NCI-H748 (cell line): ENCODE measurements at regions not wholly inside any gene's neighbourhood (a gene's known extent, or its start where the extent isn't known, plus 50 kb on each side); places are given as distances from the start of the nearest gene placed in this dataset.
A peak's percentile ranks its signal among the peaks of the same experiment; 100 is the strongest.
"Not testable (repeated sequence)": the region's sequence is repeated elsewhere in the genome, so short reads cannot be mapped to it uniquely, and the experiment has no call there.

Experiments
- DNase-seq: peaks from one replicate; lab custom pipeline; 2025; ENCODE audit not compliant: unreplicated experiment; lab: John Stamatoyannopoulos, UW

DNA sequence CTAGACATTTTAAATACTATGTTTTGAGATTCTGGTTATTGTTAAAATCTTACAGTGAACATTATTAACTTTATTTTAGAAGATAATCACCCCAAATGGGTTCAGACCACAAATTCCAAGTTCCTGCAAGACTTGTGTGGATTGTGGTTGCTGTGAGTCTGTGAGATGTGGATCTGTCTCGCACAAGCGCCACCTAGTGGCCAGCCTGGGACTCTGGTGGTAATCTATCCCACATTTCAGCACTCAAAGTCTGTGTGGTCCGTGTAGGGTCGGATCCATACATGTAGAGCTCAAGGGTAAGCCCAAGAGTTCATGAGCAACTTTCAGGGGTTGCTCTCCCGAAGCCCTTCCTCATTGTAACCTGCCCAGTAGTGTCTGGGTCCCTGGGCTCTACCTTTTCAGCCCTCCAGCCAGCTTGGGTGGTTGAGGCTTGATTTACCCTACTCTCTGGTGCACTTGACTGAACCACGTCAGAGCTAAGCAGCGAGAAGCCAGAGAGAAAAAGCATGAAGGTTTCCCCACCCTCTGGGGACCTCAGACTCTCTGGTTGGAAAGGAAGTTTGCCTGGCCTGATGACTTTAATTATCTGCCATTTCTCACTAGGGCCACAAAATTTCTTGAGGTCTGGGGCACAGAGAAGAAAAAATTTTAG, 129.2 kb downstream of the ARHGAP11B start:
- DNase-seq = not testable (repeated sequence)

GRCh38 chr15:30760633-30761032, 134.7 kb downstream of the ARHGAP11B start:
- DNase-seq = not testable (repeated sequence)

DNA sequence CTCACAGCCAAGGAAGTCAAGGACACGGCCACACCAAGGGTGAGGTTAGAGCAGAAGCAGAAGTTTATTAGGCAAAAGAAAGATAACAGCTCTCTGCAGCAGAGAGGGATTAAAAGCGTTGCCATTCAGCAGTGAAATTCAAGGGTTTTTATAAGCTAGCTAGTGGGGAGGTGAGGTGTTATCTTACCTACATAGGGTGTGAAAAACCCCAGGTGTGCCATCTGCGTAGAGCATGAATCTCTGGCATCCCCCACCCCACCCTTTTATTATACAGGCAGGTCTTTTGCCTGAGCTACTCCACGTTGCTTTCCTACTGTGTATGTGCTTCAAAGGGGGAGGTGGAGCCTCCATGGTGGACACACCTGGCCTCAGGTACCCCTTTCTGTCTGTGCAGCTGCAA, 135.4 kb downstream of the ARHGAP11B start:
- DNase-seq = peak; percentile 63

DNA sequence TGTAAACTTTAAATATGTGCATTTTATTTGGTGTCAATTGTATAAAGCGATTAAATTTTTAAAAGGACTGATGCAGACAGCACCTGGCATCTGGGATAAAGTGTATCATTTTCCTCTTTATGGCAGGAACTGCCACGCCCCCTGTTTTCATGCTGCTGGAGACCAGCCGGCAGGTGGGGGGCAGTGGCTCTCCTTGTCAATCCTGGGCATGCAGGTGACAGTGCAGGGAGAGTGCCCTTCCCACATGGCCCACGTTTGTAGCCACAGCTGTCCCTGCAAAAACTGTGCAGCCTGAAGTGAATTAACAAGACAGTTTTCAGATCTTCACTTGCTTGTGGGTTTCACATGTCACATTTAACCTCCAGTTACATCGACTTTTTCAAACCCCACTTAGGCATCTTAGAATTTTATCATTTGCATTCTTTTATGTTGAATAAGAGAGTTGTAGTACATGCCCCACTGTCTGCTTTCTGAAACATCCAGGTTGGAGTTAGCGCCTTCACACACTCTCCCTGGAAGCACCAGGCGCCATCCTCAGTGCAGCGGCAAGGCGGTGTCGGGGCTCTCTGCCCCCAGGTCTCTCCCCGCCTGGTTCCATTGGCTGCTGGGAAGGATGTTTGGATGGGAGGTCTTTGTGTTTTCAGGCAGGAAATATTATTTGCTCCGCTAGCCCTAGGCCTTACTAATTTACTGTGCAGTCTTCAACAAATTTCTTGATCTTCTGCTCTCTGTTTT, 134.2 kb upstream of the FAN1 start:
- peak; percentile 90 for DNase-seq

DNA sequence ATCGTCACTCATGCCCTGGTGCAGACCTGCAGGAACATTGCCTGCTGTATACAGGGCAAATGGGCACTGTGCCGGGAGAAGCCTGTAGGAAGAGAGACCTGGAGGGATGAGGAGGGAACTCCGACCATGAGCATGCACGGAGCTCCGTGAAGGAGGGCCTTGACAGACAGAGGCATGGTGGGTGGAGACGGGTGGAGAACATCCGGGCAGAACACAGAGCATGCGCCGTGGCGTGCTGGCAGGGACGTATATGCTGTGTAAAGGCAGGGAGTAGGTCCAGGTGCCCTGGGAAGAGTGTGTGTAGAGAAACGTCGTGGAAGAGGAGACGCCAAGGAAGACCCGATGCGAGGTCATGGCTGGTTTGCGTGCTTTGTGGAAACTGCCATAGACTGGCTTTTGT, 133.0 kb upstream of the FAN1 start:
- DNase-seq = no peak

- no peak for DNase-seq
Measured at GRCh38 chr15:30783019-30783418, 120.7 kb upstream of the FAN1 start.

DNA sequence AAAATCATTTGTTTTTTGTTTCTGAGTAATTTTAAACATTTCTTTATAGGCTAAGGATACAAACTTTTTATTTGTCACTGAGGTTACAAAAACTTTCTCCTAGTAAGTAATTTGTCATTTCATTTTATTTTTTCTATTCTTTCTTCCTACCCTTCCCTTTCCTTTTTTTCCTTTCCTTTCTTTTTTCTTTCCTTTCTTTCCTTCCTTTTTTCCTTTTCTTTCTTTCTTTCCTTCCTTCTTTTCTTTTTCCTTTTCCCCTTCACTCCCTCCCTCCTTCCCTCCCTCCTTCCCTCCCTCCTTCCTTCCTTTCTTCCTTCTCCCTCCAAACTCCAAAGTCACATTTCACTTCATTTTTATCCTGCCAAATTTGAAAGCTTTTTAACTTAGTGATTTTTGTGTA, 115.1 kb upstream of the FAN1 start:
- DNase-seq = no peak

DNA sequence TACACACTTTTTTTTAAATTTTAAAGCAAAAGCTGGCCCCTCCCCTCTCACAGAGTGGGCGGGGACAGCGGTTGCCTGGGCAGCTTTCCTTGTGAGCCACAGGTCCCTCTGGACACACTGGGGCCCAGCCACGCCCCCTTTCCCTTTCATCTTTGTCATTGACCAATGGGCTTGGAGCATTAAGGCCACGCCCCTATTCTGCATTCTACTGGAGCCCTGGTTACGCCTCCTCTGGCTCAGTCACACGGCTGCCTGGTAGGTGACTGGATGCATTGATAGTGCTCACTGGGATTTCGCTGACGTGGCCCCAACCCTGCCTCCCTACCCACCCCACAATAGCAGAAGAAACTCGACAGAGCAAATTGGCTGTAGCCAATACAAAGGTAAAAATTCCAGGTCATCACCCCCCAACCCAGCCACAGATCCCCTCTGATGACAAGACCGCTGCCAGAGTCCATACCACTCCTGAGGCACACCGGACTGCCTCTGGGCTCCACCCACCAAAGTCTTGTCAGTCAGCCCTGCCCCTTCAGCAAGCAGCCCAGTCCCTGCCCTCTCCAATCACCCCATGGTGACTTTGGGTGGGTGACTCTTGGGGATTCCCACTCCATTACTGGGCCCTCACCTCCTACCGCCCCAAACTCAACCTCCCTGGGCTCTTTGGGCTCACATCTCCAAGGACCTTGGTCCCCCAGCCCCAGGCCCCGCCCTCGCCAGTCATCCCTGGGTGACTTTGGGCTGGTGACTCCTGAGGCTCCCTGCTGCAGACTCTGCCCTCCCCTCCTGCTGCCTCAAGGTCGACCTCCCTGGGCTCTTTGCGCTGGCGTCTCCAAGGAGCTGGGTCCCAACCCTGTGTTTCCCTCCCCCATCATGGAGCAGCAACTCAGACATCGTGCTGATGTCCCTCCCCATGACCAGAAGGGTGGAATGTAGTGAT, 112.2 kb upstream of the FAN1 start:
- DNase-seq = peak; percentile 6

GRCh38 chr15:30792843-30793242, 110.9 kb upstream of the FAN1 start:
- not testable (repeated sequence) for DNase-seq

GRCh38 chr15:30794388-30794787, 109.3 kb upstream of the FAN1 start:
- no peak for DNase-seq

DNA sequence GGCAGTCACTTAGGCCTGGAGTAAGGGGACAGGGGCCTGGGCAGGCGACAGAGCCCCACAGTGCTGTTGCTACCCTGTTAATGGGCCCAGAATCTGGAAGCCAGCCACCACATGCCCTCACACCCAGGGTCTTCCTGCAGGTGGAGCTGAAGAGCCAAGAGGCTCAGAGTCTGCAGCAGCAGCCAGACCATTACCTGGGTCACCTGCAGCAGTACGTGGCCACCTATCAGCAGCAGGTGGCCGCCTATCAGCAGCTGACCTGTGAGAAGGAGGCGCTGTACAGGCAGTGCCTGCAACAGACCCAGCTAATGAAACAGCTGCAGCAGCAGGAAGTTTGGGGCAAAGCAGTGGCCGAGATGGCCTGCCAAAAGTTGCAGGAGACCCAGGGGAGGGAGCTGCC, 104.2 kb upstream of the FAN1 start:
- peak; percentile 21 for DNase-seq

DNA sequence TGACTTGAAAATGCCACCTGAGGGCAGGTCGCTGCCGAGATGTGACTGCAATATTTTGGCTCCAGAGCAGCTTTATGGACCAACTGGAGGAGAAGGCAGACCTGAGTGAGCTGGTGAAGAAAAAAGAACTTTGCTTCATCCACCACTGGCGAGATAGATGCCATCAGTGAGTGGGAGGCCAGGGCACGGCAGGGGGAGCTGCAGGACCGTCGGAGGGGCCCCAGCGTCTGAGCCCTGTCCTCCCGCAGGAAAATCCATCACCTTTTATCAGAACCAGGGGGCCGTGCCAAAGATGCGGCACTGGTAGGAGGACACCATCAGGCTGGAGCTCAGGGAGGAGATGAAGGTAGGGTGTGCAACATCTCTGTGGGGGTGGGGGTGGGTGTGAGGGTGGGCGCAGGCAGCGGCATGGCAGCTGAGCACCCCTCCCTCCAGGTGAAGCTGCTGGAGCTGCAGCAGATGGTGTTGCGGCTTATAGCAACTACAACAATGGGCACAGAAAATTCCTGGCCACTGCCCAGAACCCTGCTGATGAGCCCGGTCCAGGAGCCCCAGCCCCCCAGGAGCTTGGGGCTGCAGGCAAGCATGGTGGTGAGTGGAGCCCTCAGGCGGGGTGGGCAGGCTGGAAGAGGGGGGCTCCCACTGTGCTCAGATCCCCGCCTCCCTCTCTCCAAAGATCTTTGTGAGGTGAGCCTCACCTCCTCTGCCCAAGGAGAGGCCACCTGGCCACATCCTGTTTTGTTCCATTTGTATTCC, 102.4 kb upstream of the FAN1 start:
- DNase-seq = peak; percentile 63

DNA sequence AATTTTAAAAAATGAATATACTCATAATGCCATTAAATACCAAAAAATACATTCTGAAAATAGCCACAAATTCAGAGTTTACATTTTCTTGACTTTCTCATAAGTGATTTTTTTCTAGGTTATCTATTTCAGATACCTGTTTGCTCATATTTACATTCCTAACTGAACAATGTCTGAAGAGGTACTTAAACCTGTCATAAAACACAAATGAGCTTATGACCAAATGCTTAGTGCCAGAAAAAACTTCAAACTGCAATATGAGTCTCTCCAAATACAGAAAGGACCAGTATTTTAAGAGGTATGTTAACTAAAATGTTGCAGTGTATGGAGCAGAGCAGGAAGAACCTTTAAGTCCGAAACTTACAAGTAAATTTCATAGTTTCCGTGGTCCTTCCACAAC, 101.7 kb upstream of the FAN1 start:
- DNase-seq = peak; percentile 31

DNA sequence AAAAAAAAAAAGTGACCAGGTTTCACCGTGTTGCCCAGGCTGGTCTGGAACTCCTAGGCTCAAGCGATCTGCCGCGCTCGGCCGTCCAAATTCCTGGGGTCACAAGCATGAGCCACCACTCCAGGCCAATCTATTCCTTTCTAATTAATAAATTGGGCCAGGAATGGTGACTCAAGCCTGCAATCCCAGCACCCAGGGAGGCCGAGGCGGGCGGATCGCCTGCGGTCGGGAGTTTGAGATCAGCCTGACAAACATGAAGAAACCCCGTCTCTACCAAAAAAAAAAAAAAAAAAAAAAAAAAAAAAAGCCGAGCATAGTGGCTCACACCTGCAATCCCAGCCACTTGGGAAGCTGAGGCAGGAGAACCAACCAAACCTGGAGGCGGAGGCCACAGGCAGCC, 100.0 kb upstream of the FAN1 start:
- not testable (repeated sequence) for DNase-seq

- DNase-seq = no peak
Measured at GRCh38 chr15:30816430-30816829, 87.3 kb upstream of the FAN1 start.

DNA sequence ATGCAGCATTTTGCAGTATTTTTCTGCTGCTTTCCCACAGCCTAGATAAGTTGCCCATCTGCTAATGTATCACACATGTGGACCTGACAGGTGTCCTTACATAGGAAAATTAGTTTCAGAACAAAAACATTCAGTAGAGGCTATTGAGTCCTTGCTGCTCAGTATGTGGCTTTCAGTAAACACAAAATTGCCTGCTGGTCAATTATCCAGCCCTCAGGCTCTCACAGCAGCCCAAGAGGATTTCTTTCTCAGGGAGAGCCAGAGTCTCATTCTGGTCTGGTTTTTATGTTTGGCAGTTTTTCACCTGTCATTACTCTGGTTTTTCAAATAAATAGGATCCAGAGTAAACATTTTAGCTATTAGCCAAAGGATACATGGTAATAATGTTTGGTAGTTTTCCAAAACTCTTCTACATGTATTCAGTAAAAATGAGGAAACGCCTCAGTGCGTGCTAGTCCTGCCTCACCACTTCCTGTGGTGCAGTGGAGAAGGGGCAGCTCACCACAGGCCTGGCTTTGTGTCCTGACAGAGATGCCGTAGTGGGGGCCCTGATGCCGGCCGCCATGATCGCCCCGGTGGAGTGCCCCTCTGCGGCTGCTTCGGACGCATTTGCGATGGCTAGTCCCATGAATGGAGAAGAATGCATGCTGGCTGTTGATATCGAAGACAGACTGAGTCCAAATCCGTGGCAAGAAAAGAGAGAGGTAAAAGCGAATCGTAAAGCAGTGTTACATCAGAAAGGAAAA, 80.5 kb upstream of the FAN1 start:
- DNase-seq = peak; percentile 85

DNA sequence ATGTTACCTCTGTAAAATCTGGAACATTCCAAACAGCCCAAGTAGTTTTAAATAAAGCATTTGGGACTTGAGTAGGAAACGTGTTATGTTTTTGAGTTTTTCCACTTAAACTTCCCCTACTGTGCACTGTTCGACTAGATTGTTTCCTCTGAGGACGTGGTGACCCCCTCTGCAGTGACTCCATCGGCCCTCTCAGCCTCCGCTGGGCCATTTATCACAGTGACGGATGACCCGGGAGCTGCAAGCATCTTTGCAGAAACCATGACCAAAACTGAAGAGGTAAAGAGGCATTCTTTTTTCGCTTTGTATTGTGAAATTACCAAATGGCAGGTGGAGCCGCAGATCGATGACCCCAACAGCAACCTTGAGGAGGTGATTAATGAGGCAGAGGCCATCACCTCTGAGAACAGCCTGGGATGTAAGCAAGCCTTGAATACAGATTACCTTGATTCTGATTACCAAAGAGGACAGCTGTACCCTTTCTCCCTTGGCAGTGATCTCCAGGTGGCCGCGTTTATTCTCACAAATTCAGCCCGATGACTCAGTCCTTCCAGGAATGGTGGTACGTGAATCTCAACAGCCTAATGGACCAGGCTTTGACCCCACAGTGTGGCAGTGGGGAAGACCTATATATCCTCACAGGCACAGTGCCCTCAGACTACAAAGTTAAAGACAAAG, 79.1 kb upstream of the FAN1 start:
- DNase-seq = peak; percentile 62

- no peak for DNase-seq
Measured at GRCh38 chr15:30827625-30828303, 76.0 kb upstream of the FAN1 start.

DNA sequence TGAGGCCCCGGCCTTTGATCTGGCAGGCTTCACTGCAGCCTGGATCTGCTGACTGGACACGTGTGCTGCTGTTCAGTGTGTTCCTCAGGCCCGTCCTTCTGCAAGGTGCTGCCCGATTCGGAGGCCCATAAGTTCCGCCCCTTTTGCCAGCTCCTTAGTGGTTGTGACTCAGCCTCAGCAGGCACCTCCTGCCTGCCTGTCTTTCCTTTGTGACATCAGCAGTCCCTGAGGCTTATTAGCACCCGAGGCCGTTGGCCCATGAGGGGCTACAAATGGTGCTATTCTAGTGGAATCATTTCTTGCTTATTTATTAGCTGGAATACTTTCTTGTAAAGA, 75.4 kb upstream of the FAN1 start:
- DNase-seq = not testable (repeated sequence)
